Neural cell (in vitro differentiated cells): ENCODE measurements at regions not wholly inside any gene's neighbourhood (a gene's known extent, or its start where the extent isn't known, plus 50 kb on each side); places are given as distances from the start of the nearest gene placed in this dataset.

Source experiments
- H2AFZ ChIP-seq: fragments of 200-600, 300-800 bp; sonication (generic), shearing (Covaris generic); 2 replicates; pipeline ENCODE4 v1.6.0; 2014; ENCODE audit warnings: low read depth, mild to moderate bottlenecking, antibody characterized with exemption, low read length, moderate library complexity
- H3F3A ChIP-seq: fragments of 200-600 bp; shearing (Covaris generic); 2 replicates; pipeline ENCODE4 v1.6.1; 2016; ENCODE audit warnings: mild to moderate bottlenecking, moderate library complexity, mixed read lengths, antibody characterized with exemption, low read length; ENCODE audit not compliant: insufficient read depth, poor library complexity, severe bottlenecking
- H3K27ac ChIP-seq: fragments of 200-600, 300-800 bp; sonication (generic), shearing (Covaris generic); 2 replicates; pipeline ENCODE4 v1.5.1; 2014; ENCODE audit warnings: mild to moderate bottlenecking, low read length, moderate library complexity
- H3K27me3 ChIP-seq: fragments of 300-800, 200-600 bp; sonication (generic), shearing (Covaris generic); 2 replicates; pipeline ENCODE4 v1.6.0; 2014; ENCODE audit warnings: mild to moderate bottlenecking, low read depth, low read length, moderate library complexity; ENCODE audit not compliant: insufficient read depth
- H3K36me3 ChIP-seq: fragments of 300-800, 200-600 bp; sonication (generic), shearing (Covaris generic); 2 replicates; pipeline ENCODE4 v1.5.1; 2014; ENCODE audit warnings: mild to moderate bottlenecking, antibody characterized with exemption, low read length, moderate library complexity; ENCODE audit not compliant: insufficient read depth
- H3K4me2 ChIP-seq: fragments of 300-800, 200-600 bp; sonication (generic), shearing (Covaris generic); 2 replicates; pipeline ENCODE4 v1.6.0; 2014; ENCODE audit warnings: mild to moderate bottlenecking, low read length
- H3K4me3 ChIP-seq: fragments of 300-800, 200-600 bp; sonication (generic), shearing (Covaris generic); 2 replicates; pipeline ENCODE4 v1.5.1; 2014; ENCODE audit warnings: mild to moderate bottlenecking, low read length, moderate library complexity
- H3K79me2 ChIP-seq: fragments of 200-600 bp; shearing (Covaris generic); replicated peaks from 2 replicates; pipeline ENCODE4 v1.6.0; 2014; ENCODE audit warnings: mild to moderate bottlenecking, low read length, moderate library complexity; ENCODE audit not compliant: insufficient read depth
- H3K9ac ChIP-seq: fragments of 300-800, 200-600 bp; sonication (generic), shearing (Covaris generic); 2 replicates; pipeline ENCODE4 v1.6.1; 2016; ENCODE audit warnings: mild to moderate bottlenecking, low read length, mixed read lengths
- H3K9me2 ChIP-seq: fragments of 200-600 bp; shearing (Covaris generic); 2 replicates; pipeline ENCODE4 v1.6.1; 2016; ENCODE audit warnings: mild to moderate bottlenecking, low read length, mixed read lengths; ENCODE audit not compliant: insufficient read depth
- H3K9me3 ChIP-seq: fragments of 200-600, 300-800 bp; sonication (generic), shearing (Covaris generic); 2 replicates; pipeline ENCODE4 v1.6.1; 2016; ENCODE audit warnings: mild to moderate bottlenecking, mixed run types, low read length, moderate library complexity, mixed read lengths
- H4K20me1 ChIP-seq: fragments of 200-600 bp; shearing (Covaris generic); 2 replicates; pipeline ENCODE4 v1.6.1; 2016; ENCODE audit warnings: mild to moderate bottlenecking, mixed run types; ENCODE audit not compliant: insufficient read depth
- EP300 ChIP-seq: fragments of 450-650 bp; conservative IDR thresholded peaks from 2 replicates; pipeline ENCODE4 v1.6.1; 2014; ENCODE audit warnings: antibody characterized with exemption, mild to moderate bottlenecking, moderate library complexity; ENCODE audit not compliant: poor library complexity, severe bottlenecking
- EZH2 ChIP-seq: fragments of 200-600, 300-800 bp; shearing (Covaris generic), sonication (generic); IDR thresholded peaks from 2 replicates; pipeline ENCODE4 v1.6.1; 2014; ENCODE audit warnings: antibody characterized with exemption, low read length, borderline replicate concordance, mild to moderate bottlenecking; ENCODE audit not compliant: insufficient read depth, poor library complexity, severe bottlenecking
- MXI1 ChIP-seq: fragments of 450-650 bp; conservative IDR thresholded peaks from 2 replicates; pipeline ENCODE4 v1.6.1; 2014; ENCODE audit warnings: antibody characterized with exemption, mild to moderate bottlenecking; ENCODE audit not compliant: poor library complexity, severe bottlenecking
- POLR2AphosphoS5 ChIP-seq: IDR thresholded peaks from 2 replicates; pipeline ENCODE4 v1.6.1; 2012
- RAD21 ChIP-seq: fragments of 450-650 bp; conservative IDR thresholded peaks from 2 replicates; pipeline ENCODE4 v1.6.1; 2014; ENCODE audit warnings: antibody characterized with exemption, mild to moderate bottlenecking, moderate library complexity
- SMC3 ChIP-seq: fragments of 450-650 bp; conservative IDR thresholded peaks from 2 replicates; pipeline ENCODE4 v1.6.1; 2014; ENCODE audit warnings: antibody characterized with exemption, mild to moderate bottlenecking, moderate library complexity; ENCODE audit not compliant: poor library complexity
- TAF1 ChIP-seq: IDR thresholded peaks from 2 replicates; pipeline ENCODE4 v1.6.1; 2012; ENCODE audit warnings: low read depth
- TF ChIP-seq, protein P1 (sequence below): fragments of 450-650 bp; IDR thresholded peaks from 2 replicates; pipeline ENCODE4 v1.5.1; 2014; ENCODE audit warnings: antibody characterized with exemption, mild to moderate bottlenecking, moderate library complexity; ENCODE audit not compliant: poor library complexity, severe bottlenecking
- TF ChIP-seq, protein P2 (sequence below): IDR thresholded peaks from 2 replicates; pipeline ENCODE4 v1.6.1; 2012; ENCODE audit warnings: borderline replicate concordance

DNA sequence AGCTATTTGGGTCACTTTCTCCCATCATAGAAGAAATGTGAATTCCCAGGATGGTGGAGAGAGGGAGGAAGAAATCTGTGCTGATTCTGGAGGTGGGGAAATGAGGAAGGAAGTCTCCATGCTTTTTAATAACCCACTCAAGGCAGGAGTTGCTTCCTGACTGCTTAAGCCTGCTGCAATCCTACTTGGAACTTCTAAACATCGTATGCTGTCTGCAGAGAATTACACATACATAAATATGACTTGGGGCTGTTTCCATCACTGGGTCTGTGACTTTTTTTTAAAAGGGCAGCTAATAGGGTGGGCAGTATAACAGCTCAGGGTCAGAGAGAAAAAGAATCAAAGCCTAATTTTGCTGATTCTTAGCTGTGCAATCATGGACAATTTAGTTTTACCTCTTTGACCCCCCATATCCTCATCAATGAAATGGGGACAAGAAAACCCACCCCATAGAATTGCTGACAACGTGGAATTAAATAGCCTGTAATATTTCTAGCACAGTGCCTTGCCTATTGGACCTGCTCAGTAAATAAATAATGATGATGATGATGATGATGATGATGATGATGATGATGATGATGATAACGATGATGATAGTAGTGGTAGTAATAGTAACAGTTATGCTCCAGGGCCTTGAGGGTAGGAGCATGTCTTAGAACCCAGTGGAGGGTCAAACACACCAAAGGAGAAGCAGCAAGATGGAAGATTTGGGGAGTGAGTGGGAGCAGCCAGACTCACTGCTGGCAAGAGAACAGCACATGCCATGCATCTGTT is 166.7 kb upstream of the LRFN2 start:
- Histone ChIP-seq H3K79me2 (no peaks in the 10 kb centered on the region), H3K27ac (no peak overlapping the region), H3F3A (no peaks in the 10 kb centered on the region), H3K36me3 (no peaks in the 10 kb centered on the region), H3K4me3 (no peak overlapping the region), H3K9me3 (no peaks in the 10 kb centered on the region), H4K20me1 (no peaks in the 10 kb centered on the region), H3K9me2 (no peaks in the 10 kb centered on the region), H3K27me3 (no peaks in the 10 kb centered on the region), H3K9ac (no peak overlapping the region), H2AFZ (no peak overlapping the region), H3K4me2 (no peak overlapping the region)
- TF ChIP-seq SMC3 (no peak), EP300 (no peak), RAD21 (no peak), EZH2 (no peak), POLR2AphosphoS5 (no peak), TAF1 (no peak), MXI1 (no peak)
- TF ChIP-seq, protein P1, sequence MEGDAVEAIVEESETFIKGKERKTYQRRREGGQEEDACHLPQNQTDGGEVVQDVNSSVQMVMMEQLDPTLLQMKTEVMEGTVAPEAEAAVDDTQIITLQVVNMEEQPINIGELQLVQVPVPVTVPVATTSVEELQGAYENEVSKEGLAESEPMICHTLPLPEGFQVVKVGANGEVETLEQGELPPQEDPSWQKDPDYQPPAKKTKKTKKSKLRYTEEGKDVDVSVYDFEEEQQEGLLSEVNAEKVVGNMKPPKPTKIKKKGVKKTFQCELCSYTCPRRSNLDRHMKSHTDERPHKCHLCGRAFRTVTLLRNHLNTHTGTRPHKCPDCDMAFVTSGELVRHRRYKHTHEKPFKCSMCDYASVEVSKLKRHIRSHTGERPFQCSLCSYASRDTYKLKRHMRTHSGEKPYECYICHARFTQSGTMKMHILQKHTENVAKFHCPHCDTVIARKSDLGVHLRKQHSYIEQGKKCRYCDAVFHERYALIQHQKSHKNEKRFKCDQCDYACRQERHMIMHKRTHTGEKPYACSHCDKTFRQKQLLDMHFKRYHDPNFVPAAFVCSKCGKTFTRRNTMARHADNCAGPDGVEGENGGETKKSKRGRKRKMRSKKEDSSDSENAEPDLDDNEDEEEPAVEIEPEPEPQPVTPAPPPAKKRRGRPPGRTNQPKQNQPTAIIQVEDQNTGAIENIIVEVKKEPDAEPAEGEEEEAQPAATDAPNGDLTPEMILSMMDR, result no peak
- TF ChIP-seq, protein P2, sequence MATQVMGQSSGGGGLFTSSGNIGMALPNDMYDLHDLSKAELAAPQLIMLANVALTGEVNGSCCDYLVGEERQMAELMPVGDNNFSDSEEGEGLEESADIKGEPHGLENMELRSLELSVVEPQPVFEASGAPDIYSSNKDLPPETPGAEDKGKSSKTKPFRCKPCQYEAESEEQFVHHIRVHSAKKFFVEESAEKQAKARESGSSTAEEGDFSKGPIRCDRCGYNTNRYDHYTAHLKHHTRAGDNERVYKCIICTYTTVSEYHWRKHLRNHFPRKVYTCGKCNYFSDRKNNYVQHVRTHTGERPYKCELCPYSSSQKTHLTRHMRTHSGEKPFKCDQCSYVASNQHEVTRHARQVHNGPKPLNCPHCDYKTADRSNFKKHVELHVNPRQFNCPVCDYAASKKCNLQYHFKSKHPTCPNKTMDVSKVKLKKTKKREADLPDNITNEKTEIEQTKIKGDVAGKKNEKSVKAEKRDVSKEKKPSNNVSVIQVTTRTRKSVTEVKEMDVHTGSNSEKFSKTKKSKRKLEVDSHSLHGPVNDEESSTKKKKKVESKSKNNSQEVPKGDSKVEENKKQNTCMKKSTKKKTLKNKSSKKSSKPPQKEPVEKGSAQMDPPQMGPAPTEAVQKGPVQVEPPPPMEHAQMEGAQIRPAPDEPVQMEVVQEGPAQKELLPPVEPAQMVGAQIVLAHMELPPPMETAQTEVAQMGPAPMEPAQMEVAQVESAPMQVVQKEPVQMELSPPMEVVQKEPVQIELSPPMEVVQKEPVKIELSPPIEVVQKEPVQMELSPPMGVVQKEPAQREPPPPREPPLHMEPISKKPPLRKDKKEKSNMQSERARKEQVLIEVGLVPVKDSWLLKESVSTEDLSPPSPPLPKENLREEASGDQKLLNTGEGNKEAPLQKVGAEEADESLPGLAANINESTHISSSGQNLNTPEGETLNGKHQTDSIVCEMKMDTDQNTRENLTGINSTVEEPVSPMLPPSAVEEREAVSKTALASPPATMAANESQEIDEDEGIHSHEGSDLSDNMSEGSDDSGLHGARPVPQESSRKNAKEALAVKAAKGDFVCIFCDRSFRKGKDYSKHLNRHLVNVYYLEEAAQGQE, result no peak

DNA sequence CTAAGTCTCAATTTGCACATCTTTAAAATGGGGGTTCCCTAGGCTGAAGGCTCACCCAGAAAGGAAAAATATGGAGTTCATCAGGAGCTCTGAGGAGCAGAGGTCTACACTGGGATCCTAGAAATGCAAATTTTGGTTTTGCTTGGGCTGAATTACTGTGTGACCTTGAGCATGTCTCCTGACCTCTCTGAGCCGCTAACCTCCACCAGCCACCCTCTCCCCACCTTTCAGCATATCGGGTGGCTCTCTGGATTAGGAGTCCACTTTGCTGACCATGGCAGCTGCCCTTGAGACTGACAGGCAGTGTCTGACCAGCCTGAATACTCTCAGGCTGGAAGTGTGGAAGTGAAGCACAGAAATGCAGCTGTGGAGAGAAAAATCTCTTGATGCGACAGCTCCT is 165.9 kb upstream of the LRFN2 start:
- Histone ChIP-seq H3K4me2 (no peak overlapping the region), H3K4me3 (no peak overlapping the region)
- TF ChIP-seq, protein P1, result no peak
- TF ChIP-seq EP300 (no peak), RAD21 (no peak), SMC3 (no peak), POLR2AphosphoS5 (no peak), TAF1 (no peak), MXI1 (no peak), EZH2 (no peak)
- TF ChIP-seq, protein P2, result no peak

More for the DNA sequence above, 165.9 kb upstream of the LRFN2 start:
- H3K79me2 ChIP-seq, result no peaks in the 10 kb centered on the region
- no peaks in the 10 kb centered on the region for H3K9me2 ChIP-seq
- H2AFZ ChIP-seq, result no peak overlapping the region
- no peaks in the 10 kb centered on the region for H3K27me3 ChIP-seq
- no peak overlapping the region for H3K9ac ChIP-seq
- no peaks in the 10 kb centered on the region for H3K9me3 ChIP-seq
- no peaks in the 10 kb centered on the region for H4K20me1 ChIP-seq
- no peaks in the 10 kb centered on the region for H3K36me3 ChIP-seq
- no peak overlapping the region for H3K27ac ChIP-seq
- no peaks in the 10 kb centered on the region for H3F3A ChIP-seq
